ENCODE measurements at regions not wholly inside any gene's neighbourhood (a gene's known extent, or its start where the extent isn't known, plus 50 kb on each side); places are given as distances from the start of the nearest gene placed in this dataset.

DNA sequence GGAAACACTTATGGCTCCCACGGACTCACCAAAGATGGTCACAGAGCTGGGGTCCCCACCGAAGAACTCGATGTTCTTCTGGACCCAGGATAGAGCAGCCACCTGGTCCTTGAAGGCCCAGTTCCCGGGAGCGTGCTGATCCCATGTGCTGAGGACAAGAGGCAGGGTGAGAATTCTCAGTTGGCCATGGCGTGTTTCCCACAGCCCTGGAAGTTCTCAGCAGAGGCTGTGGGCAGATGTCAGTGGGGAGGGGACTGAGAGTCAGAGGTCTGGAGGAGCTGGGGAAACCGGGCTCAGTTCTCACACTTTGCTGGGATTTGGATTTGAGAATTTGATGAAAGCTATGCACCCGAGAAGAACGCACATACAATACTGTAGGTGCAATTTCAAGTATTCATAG, 193.3 kb downstream of the BCR start:
- Histone ChIP-seq H2BK5ac (ENCODE audit: low read depth, low read length, poor library complexity, severe bottlenecking) (no peak overlapping the region), H3K18ac (ENCODE audit: low read depth, low read length) (no peak overlapping the region), H3K79me1 (ENCODE audit: low read depth in 1 of 2, low read length in 2 of 2) (no peaks in the 10 kb centered on the region), H3K9ac (ENCODE audit: low read depth, low read length) (no peak overlapping the region), H4K91ac (ENCODE audit: insufficient read depth, low read depth, low read length) (no peak overlapping the region), H3K27me3 (ENCODE audit: control insufficient read depth, insufficient read depth, low read length) (peaks cover 31% of the 10 kb centered on the region), H3K36me3 (ENCODE audit: control insufficient read depth, insufficient read depth, low read length) (no peaks in the 10 kb centered on the region), H3K9me1 (ENCODE audit: insufficient read depth, low read length) (no peaks in the 10 kb centered on the region), H2BK20ac (ENCODE audit: low read depth, low read length) (no peak overlapping the region), H4K20me1 (ENCODE audit: insufficient read depth, low read length) (no peaks in the 10 kb centered on the region), H2BK120ac (ENCODE audit: low read depth, low read length) (no peak overlapping the region), H3K56ac (ENCODE audit: extremely low read depth, insufficient read depth, low read length) (no peak overlapping the region; the same call in 1 of the 2 replicates), H2AFZ (replicated peaks; ENCODE audit: low read length, poor library complexity) (no peak overlapping the region), H3K27ac (ENCODE audit: insufficient read depth, low read length) (no peak overlapping the region), H4K5ac (ENCODE audit: low read depth, low read length) (no peak overlapping the region), H2BK15ac (ENCODE audit: low read depth, low read length) (no peak overlapping the region), H3K23ac (ENCODE audit: low read depth, low read length) (no peak overlapping the region), H3K4me3 (ENCODE audit: insufficient read depth, low read depth, low read length) (no peak overlapping the region), H3K4me2 (ENCODE audit: low read depth, low read length) (no peak overlapping the region), H3K14ac (replicated peaks; ENCODE audit: low read depth, low read length) (no peak overlapping the region), H2AK9ac (replicated peaks; ENCODE audit: low read depth, low read length, poor library complexity) (no peak overlapping the region), H3K4me1 (ENCODE audit: control insufficient read depth, insufficient read depth, low read length) (no peaks in the 10 kb centered on the region), H4K8ac (ENCODE audit: low read depth in 2 of 2, low read length in 2 of 2) (no peak overlapping the region), H2AK5ac (ENCODE audit: low read depth, low read length) (no peak overlapping the region), H3K9me3 (ENCODE audit: control insufficient read depth, insufficient read depth, low read length) (no peaks in the 10 kb centered on the region), H3K4ac (ENCODE audit: low read depth, low read length) (no peak overlapping the region)
- dilution Hi-C loops (cut with HindIII; ENCODE audit: low sequenced_read_pairs, unreplicated experiment) (no loop called here), intact Hi-C loops (cut with micrococcal nuclease) (no loop called here), in situ Hi-C loops (cut with MboI; ENCODE audit: low sequenced_read_pairs) (no loop called here)
- WGBS, 2 experiments (ENCODE audit: extremely low coverage in 2 of 2, insufficient read length in 1 of 2) = 42% methylated on average over 2 of the region's 9 CpGs; no CpG with 5 or more reads in 1 of the 2 experiments
- POLR2A ChIA-PET (ENCODE audit: unreplicated experiment) = no interaction called here
- BruUV-seq (replicated peaks) = no TSS peak
- DNase-seq (no peak), ATAC-seq (ENCODE audit: low read depth) (no peak)
- CTCF ChIA-PET = interaction anchor here (1.7 kb wide), 1 partner anchor 12 kb away, joined by 7 read pairs; no protein-coding TSS in a partner anchor
- no peak for TF ChIP-seq RFX5 (IDR thresholded peaks at IDR 0.05; ENCODE audit: low read depth, low read length)
- no peak for TF ChIP-seq MAZ (IDR thresholded peaks at IDR 0.05; ENCODE audit: borderline replicate concordance, low read depth, low read length)
- no peak for TF ChIP-seq MXI1 (IDR thresholded peaks at IDR 0.05; ENCODE audit: borderline replicate concordance, low read depth, low read length)
- TF ChIP-seq POLR2A (IDR thresholded peaks at IDR 0.05; ENCODE audit: low read depth, low read length) = no peak
- no peak for TF ChIP-seq CHD1 (IDR thresholded peaks at IDR 0.05; ENCODE audit: low read depth, low read length)

All from IMR-90 (cell line).